ENCODE measurements at regions not wholly inside any gene's neighbourhood (a gene's known extent, or its start where the extent isn't known, plus 50 kb on each side); places are given as distances from the start of the nearest gene placed in this dataset.

DNA sequence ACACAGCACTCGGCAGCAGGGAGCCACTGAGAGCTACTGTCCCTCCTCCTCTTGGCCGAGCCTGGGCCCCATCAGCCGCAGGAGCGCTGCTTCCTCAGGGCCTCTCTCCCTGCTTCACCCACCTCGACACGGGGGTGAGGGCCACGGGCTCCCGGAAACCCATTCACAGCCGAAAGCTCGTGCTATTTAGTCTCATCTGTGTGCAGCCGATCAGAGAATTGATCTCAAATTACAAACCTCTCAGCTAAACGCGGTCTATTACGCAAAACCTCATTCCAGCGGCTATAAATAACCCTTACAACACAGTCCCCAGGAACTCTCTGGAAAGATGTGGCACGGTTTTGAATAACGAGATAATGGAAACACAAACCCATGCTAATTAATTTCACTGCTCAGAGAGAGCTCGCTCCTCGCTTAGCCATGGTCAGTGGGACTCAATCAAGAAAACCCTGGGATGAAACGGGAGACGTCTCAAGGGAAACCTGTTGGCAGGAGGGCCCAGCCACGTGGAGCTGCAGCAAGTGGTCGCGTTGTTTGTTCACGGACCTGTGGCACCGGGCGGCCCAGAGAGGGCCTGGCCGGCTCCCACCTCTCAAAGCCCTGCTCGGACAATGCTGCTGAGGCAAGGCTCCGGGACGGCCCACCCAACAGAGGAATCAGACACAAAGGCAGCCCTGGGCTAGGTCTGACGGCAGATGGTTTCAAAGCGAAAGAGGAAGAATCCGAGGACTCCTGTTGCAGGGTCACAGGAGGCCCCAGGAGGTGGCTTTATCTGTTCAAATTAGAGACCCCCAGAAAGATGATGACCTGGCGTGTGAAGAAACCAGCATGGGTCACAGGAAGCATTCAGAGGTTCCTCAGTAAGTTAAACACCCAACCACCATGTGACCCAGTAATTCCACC, 210.5 kb downstream of the CTTN start:
- TF ChIP-seq, protein P1, sequence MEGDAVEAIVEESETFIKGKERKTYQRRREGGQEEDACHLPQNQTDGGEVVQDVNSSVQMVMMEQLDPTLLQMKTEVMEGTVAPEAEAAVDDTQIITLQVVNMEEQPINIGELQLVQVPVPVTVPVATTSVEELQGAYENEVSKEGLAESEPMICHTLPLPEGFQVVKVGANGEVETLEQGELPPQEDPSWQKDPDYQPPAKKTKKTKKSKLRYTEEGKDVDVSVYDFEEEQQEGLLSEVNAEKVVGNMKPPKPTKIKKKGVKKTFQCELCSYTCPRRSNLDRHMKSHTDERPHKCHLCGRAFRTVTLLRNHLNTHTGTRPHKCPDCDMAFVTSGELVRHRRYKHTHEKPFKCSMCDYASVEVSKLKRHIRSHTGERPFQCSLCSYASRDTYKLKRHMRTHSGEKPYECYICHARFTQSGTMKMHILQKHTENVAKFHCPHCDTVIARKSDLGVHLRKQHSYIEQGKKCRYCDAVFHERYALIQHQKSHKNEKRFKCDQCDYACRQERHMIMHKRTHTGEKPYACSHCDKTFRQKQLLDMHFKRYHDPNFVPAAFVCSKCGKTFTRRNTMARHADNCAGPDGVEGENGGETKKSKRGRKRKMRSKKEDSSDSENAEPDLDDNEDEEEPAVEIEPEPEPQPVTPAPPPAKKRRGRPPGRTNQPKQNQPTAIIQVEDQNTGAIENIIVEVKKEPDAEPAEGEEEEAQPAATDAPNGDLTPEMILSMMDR (IDR thresholded peaks at IDR 0.05) = no peak
- TF ChIP-seq POLR2A (IDR thresholded peaks at IDR 0.05) = no peak
